ENCODE measurements at regions not wholly inside any gene's neighbourhood (a gene's known extent, or its start where the extent isn't known, plus 50 kb on each side); places are given as distances from the start of the nearest gene placed in this dataset.

GRCh38 chr9:103399535-103399934, 404.4 kb downstream of the CYLC2 start:
- no peak overlapping the region for H2AFZ ChIP-seq (ENCODE audit: low read length)
- H3K27me3 ChIP-seq (ENCODE audit: insufficient read depth, low read length): no peaks in the 10 kb centered on the region
- no peaks in the 10 kb centered on the region for H3K9me2 ChIP-seq (ENCODE audit: low read depth, low read length)
- no peak overlapping the region for H3K27ac ChIP-seq (ENCODE audit: low read depth, low read length, poor library complexity, severe bottlenecking)
- no peaks in the 10 kb centered on the region for H4K20me1 ChIP-seq (ENCODE audit: insufficient read depth, low read length)
- no peaks in the 10 kb centered on the region for H3K79me2 ChIP-seq (ENCODE audit: insufficient read depth, low read length)
- H3K9ac ChIP-seq (ENCODE audit: low read length): no peak overlapping the region
- H3K9me3 ChIP-seq (ENCODE audit: low read length): no peaks in the 10 kb centered on the region
- H3K4me3 ChIP-seq (ENCODE audit: low read depth, low read length, poor library complexity, severe bottlenecking): no peak overlapping the region
- TF ChIP-seq EZH2 (IDR thresholded peaks at IDR 0.05; ENCODE audit: borderline replicate concordance, low read length) (no peak), CTCF (IDR thresholded peaks at IDR 0.05; ENCODE audit: low read length) (no peak)
- no peaks in the 10 kb centered on the region for H3K36me3 ChIP-seq (ENCODE audit: insufficient read depth, low read length)
- H3K4me2 ChIP-seq (ENCODE audit: low read length): no peak overlapping the region
- H3K4me1 ChIP-seq (ENCODE audit: insufficient read depth, low read length, severe bottlenecking): no peaks in the 10 kb centered on the region
- no peaks in the 10 kb centered on the region for H3F3A ChIP-seq (ENCODE audit: insufficient read depth, low read length)

DNA sequence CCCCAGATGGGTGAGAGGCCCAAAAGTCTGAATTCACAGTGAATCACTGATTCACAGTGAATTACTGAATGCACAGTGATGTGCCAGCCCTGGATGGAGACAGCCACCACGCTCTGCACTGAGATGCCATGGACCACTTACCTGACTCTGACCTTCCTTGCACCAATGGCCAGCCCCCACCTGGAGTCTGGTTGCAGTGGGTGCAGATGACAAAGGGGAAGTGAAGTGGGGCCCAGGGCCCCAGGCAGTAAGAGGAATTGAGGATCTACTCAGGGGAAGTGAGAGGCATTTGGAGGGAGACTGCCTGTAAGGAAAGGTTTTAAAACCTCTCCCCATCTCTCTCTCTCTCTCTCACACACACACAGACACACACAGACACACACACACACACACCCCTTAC, 412.1 kb downstream of the CYLC2 start:
- Histone ChIP-seq H3F3A (ENCODE audit: insufficient read depth, low read length) (no peaks in the 10 kb centered on the region), H3K4me3 (ENCODE audit: low read depth, low read length, poor library complexity, severe bottlenecking) (no peak overlapping the region), H4K20me1 (ENCODE audit: insufficient read depth, low read length) (no peaks in the 10 kb centered on the region), H3K79me2 (ENCODE audit: insufficient read depth, low read length) (no peaks in the 10 kb centered on the region), H3K27ac (ENCODE audit: low read depth, low read length, poor library complexity, severe bottlenecking) (no peak overlapping the region), H3K9me2 (ENCODE audit: low read depth, low read length) (no peaks in the 10 kb centered on the region), H3K36me3 (ENCODE audit: insufficient read depth, low read length) (no peaks in the 10 kb centered on the region), H3K27me3 (ENCODE audit: insufficient read depth, low read length) (no peaks in the 10 kb centered on the region), H3K9me3 (ENCODE audit: low read length) (no peaks in the 10 kb centered on the region), H2AFZ (ENCODE audit: low read length) (no peak overlapping the region), H3K4me1 (ENCODE audit: insufficient read depth, low read length, severe bottlenecking) (no peaks in the 10 kb centered on the region), H3K9ac (ENCODE audit: low read length) (no peak overlapping the region), H3K4me2 (ENCODE audit: low read length) (no peak overlapping the region)
- TF ChIP-seq EZH2 (IDR thresholded peaks at IDR 0.05; ENCODE audit: borderline replicate concordance, low read length) (no peak), CTCF (IDR thresholded peaks at IDR 0.05; ENCODE audit: low read length) (no peak)

- Histone ChIP-seq H3K9me3 (ENCODE audit: low read length) (no peaks in the 10 kb centered on the region), H3K79me2 (ENCODE audit: insufficient read depth, low read length) (no peaks in the 10 kb centered on the region), H4K20me1 (ENCODE audit: insufficient read depth, low read length) (no peaks in the 10 kb centered on the region), H3K4me2 (ENCODE audit: low read length) (no peak overlapping the region), H2AFZ (ENCODE audit: low read length) (no peak overlapping the region), H3K4me3 (ENCODE audit: low read depth, low read length, poor library complexity, severe bottlenecking) (no peak overlapping the region), H3K27ac (ENCODE audit: low read depth, low read length, poor library complexity, severe bottlenecking) (no peak overlapping the region), H3K36me3 (ENCODE audit: insufficient read depth, low read length) (no peaks in the 10 kb centered on the region), H3K4me1 (ENCODE audit: insufficient read depth, low read length, severe bottlenecking) (no peaks in the 10 kb centered on the region), H3K9ac (ENCODE audit: low read length) (no peak overlapping the region), H3F3A (ENCODE audit: insufficient read depth, low read length) (no peaks in the 10 kb centered on the region), H3K9me2 (ENCODE audit: low read depth, low read length) (no peaks in the 10 kb centered on the region), H3K27me3 (ENCODE audit: insufficient read depth, low read length) (no peaks in the 10 kb centered on the region)
- TF ChIP-seq CTCF (IDR thresholded peaks at IDR 0.05; ENCODE audit: low read length) (no peak), EZH2 (IDR thresholded peaks at IDR 0.05; ENCODE audit: borderline replicate concordance, low read length) (no peak)
Observed at GRCh38 chr9:103410059-103410458, 414.9 kb downstream of the CYLC2 start.
